Panc1 (cell line): ENCODE measurements at regions not wholly inside any gene's neighbourhood (a gene's known extent, or its start where the extent isn't known, plus 50 kb on each side); places are given as distances from the start of the nearest gene placed in this dataset.

Experiments
- ATAC-seq: fragments of 200-7000 bp; cut with Tn5 transposase; 2 replicates; pipeline ENCODE4 v1.9.1; 2020; ENCODE audit warnings: mild to moderate bottlenecking, moderate library complexity
- BruUV-seq: library from RNA; stranded (reverse); fragments of 400-500 nt; replicated peaks from 2 replicates; lab custom pipeline; 2021; lab: Mats Ljungman, UMichigan
- CTCF ChIA-PET: fragments of 300-600 bp; sonication (Branson Sonifier 250); formaldehyde crosslinking; loops from one replicate; lab custom pipeline; 2022; ENCODE audit warnings: antibody characterized with exemption; lab: Charles Lee
- POLR2A ChIA-PET: fragments of 300-600 bp; sonication (Branson Sonifier 250); formaldehyde crosslinking; loops from one replicate; lab custom pipeline; 2022; ENCODE audit warnings: antibody characterized with exemption; lab: Charles Lee
- DNase-seq: peaks from one replicate; pipeline ENCODE4 v3.0.0-alpha.2; 2010; ENCODE audit warnings: low read depth, low spot score
- H3K27ac ChIP-seq: 2 replicates; pipeline ENCODE4 v1.5.1; 2011; ENCODE audit warnings: mild to moderate bottlenecking, low read length, inconsistent platforms
- H3K27me3 ChIP-seq: fragments of 200-500 bp; sonication (Bioruptor generic); 2 replicates; pipeline ENCODE4 v1.6.0; 2014; ENCODE audit warnings: low read length, inconsistent platforms; ENCODE audit not compliant: control insufficient read depth, insufficient read depth
- H3K36me3 ChIP-seq: fragments of 200-500 bp; sonication (Bioruptor generic); 2 replicates; pipeline ENCODE4 v1.5.1; 2014; ENCODE audit warnings: inconsistent platforms, mild to moderate bottlenecking, low read length, moderate library complexity; ENCODE audit not compliant: control insufficient read depth, insufficient read depth
- H3K4me1 ChIP-seq: 2 replicates; pipeline ENCODE4 v1.5.1; 2011; ENCODE audit warnings: inconsistent platforms, mild to moderate bottlenecking, low read length, moderate library complexity; ENCODE audit not compliant: control insufficient read depth, insufficient read depth
- H3K4me3 ChIP-seq, 2 experiments: 2 replicates each; pipeline ENCODE4 v1.5.1; 2011 to 2012; ENCODE audit warnings: low read depth in 2 of 2, low read length in 2 of 2, mild to moderate bottlenecking in 2 of 2, inconsistent platforms in 1 of 2, moderate library complexity in 1 of 2
- H3K9me3 ChIP-seq: fragments of 200-500 bp; sonication (Bioruptor generic); 2 replicates; pipeline ENCODE4 v1.5.1; 2014; ENCODE audit warnings: low read depth, mild to moderate bottlenecking, inconsistent platforms, low read length, moderate library complexity; ENCODE audit not compliant: control insufficient read depth, insufficient read depth
- POLR2AphosphoS5 ChIP-seq: IDR thresholded peaks from 2 replicates; pipeline ENCODE4 v1.6.1; 2012; ENCODE audit warnings: mild to moderate bottlenecking, low read depth, low read length, moderate library complexity
- REST ChIP-seq, 2 experiments: IDR thresholded peaks; 2 replicates each; pipeline ENCODE4 v1.6.1; 2011 to 2012; ENCODE audit warnings: low read depth in 2 of 2, control low read depth in 1 of 2, low read length in 1 of 2, mild to moderate bottlenecking in 1 of 2, moderate library complexity in 1 of 2; ENCODE audit not compliant: insufficient read depth in 1 of 2
- SIN3A ChIP-seq: IDR thresholded peaks from 2 replicates; pipeline ENCODE4 v1.6.1; 2012; ENCODE audit warnings: low read depth, mild to moderate bottlenecking, low read length, moderate library complexity, borderline replicate concordance; ENCODE audit not compliant: insufficient read depth
- TCF7L2 ChIP-seq: IDR thresholded peaks from 2 replicates; pipeline ENCODE4 v1.6.1; 2011; ENCODE audit warnings: mild to moderate bottlenecking, low read depth, low read length, inconsistent platforms
- in situ Hi-C: cut with HindIII; loops from 2 replicates; pipeline ENCODE4 v1.10.0; 2016; ENCODE audit warnings: low sequenced_read_pairs, low pct_unique_long_range_greater_than_20kb
- intact Hi-C: fragments of 100-400 bp; cut with micrococcal nuclease; formaldehyde crosslinking; loops from one replicate; pipeline ENCODE4 v1.10.0; 2022; ENCODE audit not compliant: unreplicated experiment
- TF ChIP-seq, protein P1 (sequence below): fragments of 450-650 bp; IDR thresholded peaks from 2 replicates; pipeline ENCODE4 v1.5.1; 2017; ENCODE audit warnings: mild to moderate bottlenecking

DNA sequence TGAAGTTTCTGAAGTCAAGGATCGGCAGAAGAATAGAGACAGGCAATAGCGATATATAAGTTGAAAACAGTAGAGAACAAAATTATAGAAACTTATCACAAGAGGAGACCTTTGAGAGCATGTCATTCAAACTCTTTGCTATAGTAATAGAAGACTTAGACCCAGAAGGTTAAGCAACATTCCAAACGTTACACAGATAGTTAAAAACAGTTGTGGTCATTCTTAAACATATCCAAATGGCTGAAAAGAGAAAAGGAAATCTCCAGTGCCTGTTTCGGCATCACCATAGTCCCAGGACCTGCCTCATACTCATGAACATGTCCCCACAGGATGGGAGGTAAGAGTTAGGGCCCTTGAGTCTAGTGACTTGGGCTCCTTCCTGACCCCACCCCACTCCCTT is 258.1 kb upstream of the NOCT start:
- ChIA-PET POLR2A (no interaction called here), CTCF (no interaction called here)
- H3K4me3 ChIP-seq: no peak overlapping the region
- no peaks in the 10 kb centered on the region for H3K36me3 ChIP-seq
- in situ Hi-C loops: no loop called here
- no peaks in the 10 kb centered on the region for H3K27me3 ChIP-seq
- no peak for ATAC-seq
- no peaks in the 10 kb centered on the region for H3K4me1 ChIP-seq
- BruUV-seq: no TSS peak
- no peak for TF ChIP-seq SIN3A
- TF ChIP-seq POLR2AphosphoS5: no peak
- no peak for TF ChIP-seq TCF7L2
- no peak for TF ChIP-seq REST (IDR thresholded peaks at IDR 0.05; ENCODE audit: insufficient read depth in 1 of 2, low read depth in 2 of 2, low read length in 1 of 2)
- TF ChIP-seq, protein P1, sequence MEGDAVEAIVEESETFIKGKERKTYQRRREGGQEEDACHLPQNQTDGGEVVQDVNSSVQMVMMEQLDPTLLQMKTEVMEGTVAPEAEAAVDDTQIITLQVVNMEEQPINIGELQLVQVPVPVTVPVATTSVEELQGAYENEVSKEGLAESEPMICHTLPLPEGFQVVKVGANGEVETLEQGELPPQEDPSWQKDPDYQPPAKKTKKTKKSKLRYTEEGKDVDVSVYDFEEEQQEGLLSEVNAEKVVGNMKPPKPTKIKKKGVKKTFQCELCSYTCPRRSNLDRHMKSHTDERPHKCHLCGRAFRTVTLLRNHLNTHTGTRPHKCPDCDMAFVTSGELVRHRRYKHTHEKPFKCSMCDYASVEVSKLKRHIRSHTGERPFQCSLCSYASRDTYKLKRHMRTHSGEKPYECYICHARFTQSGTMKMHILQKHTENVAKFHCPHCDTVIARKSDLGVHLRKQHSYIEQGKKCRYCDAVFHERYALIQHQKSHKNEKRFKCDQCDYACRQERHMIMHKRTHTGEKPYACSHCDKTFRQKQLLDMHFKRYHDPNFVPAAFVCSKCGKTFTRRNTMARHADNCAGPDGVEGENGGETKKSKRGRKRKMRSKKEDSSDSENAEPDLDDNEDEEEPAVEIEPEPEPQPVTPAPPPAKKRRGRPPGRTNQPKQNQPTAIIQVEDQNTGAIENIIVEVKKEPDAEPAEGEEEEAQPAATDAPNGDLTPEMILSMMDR: no peak
- no peak for DNase-seq
- intact Hi-C loops: no loop called here
- H3K9me3 ChIP-seq: no peaks in the 10 kb centered on the region
- H3K27ac ChIP-seq: no peak overlapping the region

DNA sequence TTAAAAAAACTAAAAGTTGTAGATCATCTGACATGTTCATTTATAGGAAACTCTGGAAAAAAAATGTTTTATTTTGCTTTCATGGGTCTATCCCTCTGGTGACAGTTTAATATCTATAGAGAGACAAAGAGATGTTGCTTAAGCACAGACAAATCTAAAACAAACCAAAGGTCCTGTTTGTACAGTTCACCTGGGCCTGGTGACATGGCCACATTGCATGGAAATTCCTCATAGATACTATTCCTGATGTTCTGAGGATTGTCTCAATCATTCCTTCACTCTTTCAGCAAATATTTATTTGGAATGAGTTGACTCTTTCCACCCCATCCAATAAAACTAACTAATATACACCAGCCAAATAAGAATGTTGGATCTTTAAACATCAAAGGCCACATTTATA is 259.1 kb upstream of the NOCT start:
- no peaks in the 10 kb centered on the region for H3K9me3 ChIP-seq
- no peak for DNase-seq
- no peak for ATAC-seq
- H3K27me3 ChIP-seq: no peaks in the 10 kb centered on the region
- TF ChIP-seq TCF7L2: no peak
- TF ChIP-seq POLR2AphosphoS5: no peak
- TF ChIP-seq SIN3A: no peak
- POLR2A ChIA-PET: no interaction called here
- intact Hi-C loops (no loop called here), in situ Hi-C loops (no loop called here)
- no peaks in the 10 kb centered on the region for H3K4me1 ChIP-seq
- no peak overlapping the region for H3K27ac ChIP-seq
- H3K4me3 ChIP-seq: no peak overlapping the region
- CTCF ChIA-PET: no interaction called here
- BruUV-seq: no TSS peak
- H3K36me3 ChIP-seq: no peaks in the 10 kb centered on the region

- intact Hi-C loops: no loop called here
These were observed 264.3 kb upstream of the NOCT start for GRCh38 chr4:138751309-138751708.

More at GRCh38 chr4:138751309-138751708, 264.3 kb upstream of the NOCT start:
- H3K27ac ChIP-seq: no peak overlapping the region
- no peaks in the 10 kb centered on the region for H3K9me3 ChIP-seq
- no peaks in the 10 kb centered on the region for H3K4me1 ChIP-seq
- POLR2A ChIA-PET: no interaction called here
- TF ChIP-seq, protein P1: no peak
- TF ChIP-seq POLR2AphosphoS5: no peak
- no peak for TF ChIP-seq SIN3A
- TF ChIP-seq REST (IDR thresholded peaks at IDR 0.05; ENCODE audit: insufficient read depth in 1 of 2, low read depth in 2 of 2, low read length in 1 of 2): no peak
- no peak for TF ChIP-seq TCF7L2
- H3K27me3 ChIP-seq: no peaks in the 10 kb centered on the region
- ATAC-seq: no peak
- in situ Hi-C loops: no loop called here
- no peak overlapping the region for H3K4me3 ChIP-seq
- no peaks in the 10 kb centered on the region for H3K36me3 ChIP-seq
- no peak for DNase-seq
- no TSS peak for BruUV-seq
- CTCF ChIA-PET: no interaction called here
